ENCODE measurements at regions not wholly inside any gene's neighbourhood (a gene's known extent, or its start where the extent isn't known, plus 50 kb on each side); places are given as distances from the start of the nearest gene placed in this dataset.

DNA sequence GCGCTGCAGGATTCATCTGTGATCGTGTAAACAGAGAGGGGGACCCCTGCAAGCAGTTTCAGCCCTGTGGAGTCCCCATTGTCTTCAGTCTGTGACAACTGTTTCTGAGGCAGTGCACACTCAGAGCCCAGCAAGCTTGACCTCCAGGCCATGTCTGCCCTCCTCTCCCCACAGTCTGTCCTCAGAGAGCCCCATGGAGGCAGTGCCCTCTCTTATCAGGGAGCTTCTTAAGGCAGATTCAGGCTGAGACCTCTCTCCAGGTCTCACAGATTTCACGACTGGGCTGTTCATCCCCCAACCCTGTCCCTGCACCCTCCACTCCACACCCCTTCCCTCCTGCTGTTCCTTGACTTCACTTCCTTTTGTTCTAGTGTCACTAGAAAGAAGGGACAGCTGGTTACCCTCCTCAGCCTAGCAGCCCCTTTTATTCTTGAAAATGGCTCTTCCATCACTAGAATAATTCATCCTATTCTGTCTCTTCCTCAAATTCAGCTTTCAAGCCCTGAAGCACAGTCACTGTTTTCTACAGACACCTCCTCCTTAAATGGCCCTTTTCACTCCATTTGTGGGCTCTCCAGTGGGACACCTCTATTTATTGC, 218.4 kb downstream of the MED10 start:
- no peak for DNase-seq

GRCh38 chr5:6158974-6159831, 219.1 kb downstream of the MED10 start:
- DNase-seq: no peak

- no peak for DNase-seq
These were observed 224.1 kb downstream of the MED10 start for GRCh38 chr5:6154216-6154615.

GRCh38 chr5:6146271-6146670, 232.1 kb downstream of the MED10 start:
- no peak for DNase-seq

DNA sequence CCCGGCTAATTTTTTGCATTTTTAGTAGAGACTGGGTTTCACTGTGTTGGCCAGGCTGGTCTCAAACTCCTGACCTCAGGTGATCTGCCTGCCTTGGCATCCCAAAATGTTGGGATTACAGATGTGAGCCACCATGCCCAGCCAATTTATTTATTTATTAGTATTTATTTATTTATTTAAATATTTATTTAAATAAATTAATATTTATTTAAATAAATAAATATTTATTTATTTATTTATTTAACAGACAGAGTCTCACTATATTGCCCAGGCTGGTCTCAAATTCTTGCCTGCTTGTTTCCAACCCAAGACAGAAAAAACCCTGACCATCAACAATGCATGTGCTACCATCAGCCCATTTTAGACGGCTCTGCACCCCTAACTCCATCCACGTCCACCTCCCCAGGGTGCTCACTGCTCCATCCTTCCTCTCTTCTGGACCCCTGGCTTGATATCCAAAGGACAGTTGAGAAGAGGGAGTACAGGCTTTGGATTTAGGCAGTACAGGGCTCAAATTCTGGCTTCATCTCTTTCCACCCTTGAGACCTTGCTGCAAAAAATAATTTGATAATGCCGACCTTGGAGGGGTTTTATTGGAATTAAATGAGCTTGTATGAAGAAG, 232.6 kb downstream of the MED10 start:
- no peak for DNase-seq

- DNase-seq: no peak
These were observed 234.8 kb downstream of the MED10 start for GRCh38 chr5:6143523-6143922.

GRCh38 chr5:6142353-6142752, 236.0 kb downstream of the MED10 start:
- DNase-seq: no peak

DNA sequence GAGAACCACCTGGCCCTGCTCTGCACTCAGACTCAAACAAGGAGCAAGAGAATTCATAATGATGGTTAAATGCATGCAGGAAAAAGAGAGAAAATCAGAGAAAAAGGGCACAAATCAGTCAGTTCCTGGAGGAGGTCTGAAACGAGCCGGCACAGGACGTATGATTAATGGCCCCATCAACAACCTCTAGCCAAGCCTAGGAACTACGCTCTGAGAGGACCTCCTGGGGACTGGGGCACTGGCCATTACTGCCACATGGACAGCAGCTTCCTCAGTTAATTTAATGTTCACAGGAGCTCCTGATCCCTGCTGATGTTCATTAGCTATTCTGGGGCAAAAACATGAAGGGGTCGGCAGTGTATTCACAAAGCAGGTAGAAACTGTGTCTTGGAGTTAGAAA, 238.1 kb downstream of the MED10 start:
- no peak for DNase-seq

DNA sequence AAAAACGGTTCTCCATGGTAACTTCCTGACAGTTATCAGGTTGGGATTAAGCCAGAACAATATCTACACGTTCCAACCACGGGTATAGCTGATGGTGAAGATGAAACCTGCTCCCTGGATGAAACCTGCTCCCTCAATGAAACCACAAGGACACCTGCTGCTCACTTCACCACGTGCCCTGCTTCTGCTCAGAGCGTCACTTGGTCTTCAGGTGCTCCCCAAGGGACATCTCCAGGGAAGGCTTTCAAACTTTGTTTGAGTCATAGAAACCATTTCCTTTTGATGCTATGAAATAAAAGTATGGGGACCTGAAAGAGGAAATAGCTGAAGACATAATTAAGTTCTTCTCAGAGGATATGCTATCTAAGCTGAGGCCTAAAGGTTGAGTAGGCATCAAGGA, 242.4 kb downstream of the MED10 start:
- DNase-seq: no peak

GRCh38 chr5:6134281-6134680, 244.1 kb downstream of the MED10 start:
- DNase-seq: no peak

GRCh38 chr5:6125781-6126180, 252.6 kb downstream of the MED10 start:
- DNase-seq: no peak

- DNase-seq: no peak
These were observed 259.7 kb downstream of the MED10 start for GRCh38 chr5:6118691-6119090.

DNA sequence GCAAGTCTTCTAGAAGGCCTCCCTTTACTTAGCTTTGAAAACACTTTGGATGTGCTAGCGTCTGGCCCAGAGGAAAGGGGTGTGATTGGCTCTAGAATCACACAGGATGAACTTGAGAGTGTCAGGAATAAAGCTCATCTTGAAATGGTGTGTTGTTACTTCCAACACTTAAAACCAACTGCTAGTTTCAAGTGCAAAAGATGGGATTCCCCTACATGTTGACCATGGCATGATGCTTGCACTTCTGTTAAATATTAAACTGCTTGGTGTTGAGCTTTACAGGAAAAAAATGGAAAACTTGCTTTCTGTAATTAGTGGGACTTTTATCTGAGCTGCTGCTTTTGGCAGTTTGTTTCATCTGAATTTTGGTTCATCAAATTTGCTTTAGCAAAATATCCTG, 261.1 kb downstream of the MED10 start:
- no peak for DNase-seq

DNA sequence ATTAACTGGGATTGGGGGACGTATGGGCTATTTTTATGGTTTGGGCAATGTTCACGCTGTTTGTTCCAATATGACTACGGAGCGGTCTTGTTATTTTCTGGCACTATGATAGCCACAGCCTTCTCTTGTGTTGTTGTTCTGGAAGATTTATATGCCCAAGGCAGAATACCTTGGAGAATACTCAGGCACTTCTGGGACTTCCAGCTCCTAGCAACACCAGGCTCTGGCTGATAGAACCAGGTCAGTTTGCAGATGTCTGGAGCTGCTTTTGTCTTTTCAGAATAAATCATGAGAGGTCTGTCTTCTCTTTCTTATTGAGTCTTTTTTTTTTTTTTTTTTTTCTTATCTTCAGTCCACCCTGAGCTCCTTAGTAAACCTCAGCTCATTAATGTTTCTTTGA, 262.5 kb downstream of the MED10 start:
- DNase-seq: no peak

GRCh38 chr5:6112538-6112937, 265.8 kb downstream of the MED10 start:
- no peak for DNase-seq

DNA sequence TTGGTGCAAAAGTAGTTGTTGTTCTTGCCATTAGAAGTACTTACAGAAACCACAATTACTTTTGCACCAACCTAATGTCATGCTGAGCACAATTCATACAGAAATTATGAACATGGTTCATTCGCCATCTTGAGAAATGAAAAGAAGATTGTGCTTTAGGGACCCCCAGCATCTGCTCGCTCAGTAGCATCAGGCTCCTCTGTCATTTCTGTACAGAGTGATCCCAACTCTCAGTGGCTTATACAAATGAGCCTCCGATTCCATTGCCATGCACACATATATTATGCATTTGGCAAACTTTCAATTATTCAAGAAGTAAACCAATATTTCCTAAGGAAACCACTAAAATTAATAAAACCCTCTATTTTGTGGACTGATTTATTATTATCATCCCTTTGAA, 266.2 kb downstream of the MED10 start:
- DNase-seq: no peak

GRCh38 chr5:6111131-6111530, 267.2 kb downstream of the MED10 start:
- DNase-seq: no peak

GRCh38 chr5:6110441-6111005, 267.8 kb downstream of the MED10 start:
- no peak for DNase-seq

GRCh38 chr5:6108981-6109825, 269.1 kb downstream of the MED10 start:
- no peak for DNase-seq

- DNase-seq: no peak
These were observed 269.9 kb downstream of the MED10 start for GRCh38 chr5:6108540-6108848.

DNA sequence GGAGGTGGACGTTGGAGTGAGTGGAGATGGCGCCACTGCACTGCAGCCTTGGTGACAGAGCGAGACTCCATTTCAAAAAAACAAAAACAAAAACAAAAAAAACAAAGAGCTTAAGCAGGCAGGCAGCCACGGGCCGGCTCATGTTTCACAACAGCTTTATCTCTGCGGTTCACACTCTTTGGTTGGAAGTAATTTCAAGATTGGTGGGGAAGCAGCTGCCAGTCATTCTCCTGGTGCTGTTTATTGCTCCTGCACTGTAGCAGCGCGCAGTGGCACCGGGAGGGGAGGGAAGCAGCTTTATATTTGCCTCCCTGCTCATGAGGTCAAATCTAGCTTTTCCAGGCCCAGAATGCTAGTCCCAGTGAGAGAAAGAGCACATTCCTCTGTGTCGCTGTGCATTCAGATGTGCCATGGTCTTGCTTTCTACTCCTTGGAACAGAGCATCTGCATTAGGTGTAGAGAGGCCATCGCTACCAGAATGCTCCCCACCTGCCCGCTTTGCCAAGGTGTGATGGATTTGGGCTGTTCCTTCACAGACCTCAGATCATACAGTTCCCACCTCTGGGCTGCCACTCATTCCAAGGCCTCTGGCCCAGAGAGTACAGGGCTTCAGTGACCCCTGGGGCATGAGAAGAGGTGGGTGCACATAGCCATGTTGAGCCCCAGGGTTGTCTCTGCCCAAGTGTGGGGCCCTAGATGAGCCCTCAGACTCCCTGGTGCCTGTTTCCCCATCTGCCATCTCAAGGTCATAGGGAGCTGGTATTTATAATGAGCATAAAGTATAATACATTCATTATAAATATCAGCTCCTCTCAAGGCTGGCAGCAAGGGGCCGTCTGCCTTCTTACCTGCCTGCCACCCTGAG, 270.4 kb downstream of the MED10 start:
- DNase-seq: no peak

DNA sequence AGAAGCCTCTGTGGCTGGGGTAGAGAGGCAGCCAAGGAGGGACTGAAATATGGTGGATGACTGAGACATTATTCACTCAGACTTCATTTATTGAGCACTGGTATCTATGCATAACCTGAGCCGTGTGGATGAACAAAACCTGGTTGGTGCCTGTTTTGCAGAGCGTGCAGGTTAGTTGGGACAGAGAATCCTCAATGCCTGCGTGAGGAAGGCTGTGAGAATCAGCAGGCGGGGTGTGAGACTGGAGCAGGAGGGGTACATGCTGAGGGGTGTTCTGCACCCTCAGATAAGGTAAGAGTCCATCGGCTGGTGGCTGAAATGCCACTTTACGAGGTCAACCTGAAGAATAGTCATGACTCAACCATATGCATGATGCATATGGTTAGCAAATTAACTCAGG, 271.6 kb downstream of the MED10 start:
- no peak for DNase-seq

All from left hindlimb (tissue), 1 donor.